ENCODE measurements at regions not wholly inside any gene's neighbourhood (a gene's known extent, or its start where the extent isn't known, plus 50 kb on each side); places are given as distances from the start of the nearest gene placed in this dataset.

GRCh38 chr10:57225920-57226319 is 864.9 kb upstream of the ZWINT start:
- TF ChIP-seq CTCF (conservative IDR thresholded peaks at IDR 0.05; ENCODE audit: low read depth), result no peak
- no peak for DNase-seq (ENCODE audit: low spot score)
- no peak overlapping the region for H3K27ac ChIP-seq
- CTCF ChIA-PET, result no interaction called here
- POLR2A ChIA-PET (ENCODE audit: low non-redundant PET), result no interaction called here

GRCh38 chr10:57224811-57225210 is 863.8 kb upstream of the ZWINT start:
- no peak overlapping the region for H3K27ac ChIP-seq
- ChIA-PET CTCF (no interaction called here), POLR2A (ENCODE audit: low non-redundant PET) (no interaction called here)
- no peak for TF ChIP-seq CTCF (conservative IDR thresholded peaks at IDR 0.05; ENCODE audit: low read depth)
- DNase-seq (ENCODE audit: low spot score), result no peak

GRCh38 chr10:57222603-57223002 is 861.5 kb upstream of the ZWINT start:
- no peak overlapping the region for H3K27ac ChIP-seq
- CTCF ChIA-PET, result no interaction called here
- no peak for DNase-seq (ENCODE audit: low spot score)
- POLR2A ChIA-PET (ENCODE audit: low non-redundant PET), result no interaction called here
- TF ChIP-seq CTCF (conservative IDR thresholded peaks at IDR 0.05; ENCODE audit: low read depth), result no peak

- H3K27ac ChIP-seq, result no peak overlapping the region
- no peak for DNase-seq (ENCODE audit: low spot score)
- ChIA-PET POLR2A (ENCODE audit: low non-redundant PET) (no interaction called here), CTCF (no interaction called here)
- no peak for TF ChIP-seq CTCF (conservative IDR thresholded peaks at IDR 0.05; ENCODE audit: low read depth)
Observed at GRCh38 chr10:57222129-57222528, 861.1 kb upstream of the ZWINT start.

- no peak for TF ChIP-seq CTCF (conservative IDR thresholded peaks at IDR 0.05; ENCODE audit: low read depth)
- no peak overlapping the region for H3K27ac ChIP-seq
- DNase-seq (ENCODE audit: low spot score), result no peak
- CTCF ChIA-PET, result no interaction called here
- POLR2A ChIA-PET (ENCODE audit: low non-redundant PET), result no interaction called here
Observed at GRCh38 chr10:57221674-57222073, 860.6 kb upstream of the ZWINT start.

GRCh38 chr10:57218382-57218781 is 857.3 kb upstream of the ZWINT start:
- H3K27ac ChIP-seq, result no peak overlapping the region
- POLR2A ChIA-PET (ENCODE audit: low non-redundant PET), result no interaction called here
- CTCF ChIA-PET, result interaction anchor here (0.7 kb wide), 1 partner anchor 102 kb away, joined by 4 read pairs; no protein-coding TSS in a partner anchor
- no peak for DNase-seq (ENCODE audit: low spot score)
- no peak for TF ChIP-seq CTCF (conservative IDR thresholded peaks at IDR 0.05; ENCODE audit: low read depth)

- CTCF ChIA-PET, result no interaction called here
- TF ChIP-seq CTCF (conservative IDR thresholded peaks at IDR 0.05; ENCODE audit: low read depth), result no peak
- DNase-seq (ENCODE audit: low spot score), result no peak
- POLR2A ChIA-PET (ENCODE audit: low non-redundant PET), result no interaction called here
- H3K27ac ChIP-seq, result no peak overlapping the region
Observed at GRCh38 chr10:57202356-57202755, 841.3 kb upstream of the ZWINT start.
